COR-L47 (cell line): ENCODE measurements at regions not wholly inside any gene's neighbourhood (a gene's known extent, or its start where the extent isn't known, plus 50 kb on each side); places are given as distances from the start of the nearest gene placed in this dataset.
A peak's percentile ranks its signal among the peaks of the same experiment; 100 is the strongest.
"Not testable (repeated sequence)": the region's sequence is repeated elsewhere in the genome, so short reads cannot be mapped to it uniquely, and the experiment has no call there.

ENCODE experiments used
- DNase-seq: peaks from one replicate; lab custom pipeline; 2025; lab: John Stamatoyannopoulos, UW

GRCh38 chr13:59414006-59414405, 749.7 kb downstream of the DIAPH3 start:
- DNase-seq: no peak

- DNase-seq: no peak
These were observed 748.2 kb downstream of the DIAPH3 start for GRCh38 chr13:59415498-59415897.

GRCh38 chr13:59416561-59416960, 747.2 kb downstream of the DIAPH3 start:
- DNase-seq: no peak

- no peak for DNase-seq
These were observed 741.1 kb downstream of the DIAPH3 start for GRCh38 chr13:59422646-59423045.

- DNase-seq: no peak
These were observed 739.9 kb downstream of the DIAPH3 start for GRCh38 chr13:59423708-59424340.

GRCh38 chr13:59424661-59425060, 739.1 kb downstream of the DIAPH3 start:
- DNase-seq: no peak

GRCh38 chr13:59425211-59425741, 738.5 kb downstream of the DIAPH3 start:
- DNase-seq: no peak

GRCh38 chr13:59435024-59435423, 728.7 kb downstream of the DIAPH3 start:
- no peak for DNase-seq

GRCh38 chr13:59437544-59438301, 726.0 kb downstream of the DIAPH3 start:
- peak; percentile 25 for DNase-seq

GRCh38 chr13:59439776-59440428, 723.8 kb downstream of the DIAPH3 start:
- no peak for DNase-seq

GRCh38 chr13:59441068-59441467, 722.7 kb downstream of the DIAPH3 start:
- not testable (repeated sequence) for DNase-seq

GRCh38 chr13:59441596-59442280, 722.0 kb downstream of the DIAPH3 start:
- DNase-seq: no peak

- no peak for DNase-seq
These were observed 721.3 kb downstream of the DIAPH3 start for GRCh38 chr13:59442461-59442860.

GRCh38 chr13:59442944-59443486, 720.7 kb downstream of the DIAPH3 start:
- no peak for DNase-seq

- peak; percentile 50 for DNase-seq
These were observed 719.4 kb downstream of the DIAPH3 start for GRCh38 chr13:59444210-59444857.

GRCh38 chr13:59445812-59446211, 717.9 kb downstream of the DIAPH3 start:
- DNase-seq: no peak

GRCh38 chr13:59446391-59446790, 717.3 kb downstream of the DIAPH3 start:
- DNase-seq: no peak

GRCh38 chr13:59447031-59447430, 716.7 kb downstream of the DIAPH3 start:
- DNase-seq: no peak

- no peak for DNase-seq
These were observed 715.7 kb downstream of the DIAPH3 start for GRCh38 chr13:59447846-59448620.

- no peak for DNase-seq
These were observed 714.0 kb downstream of the DIAPH3 start for GRCh38 chr13:59449750-59450149.

GRCh38 chr13:59450229-59450628, 713.5 kb downstream of the DIAPH3 start:
- DNase-seq: no peak
